B cell (primary cell): ENCODE measurements at regions not wholly inside any gene's neighbourhood (a gene's known extent, or its start where the extent isn't known, plus 50 kb on each side); places are given as distances from the start of the nearest gene placed in this dataset.
"Not testable (repeated sequence)": the region's sequence is repeated elsewhere in the genome, so short reads cannot be mapped to it uniquely, and the experiment has no call there.

ENCODE experiments used
- ATAC-seq: fragments of 200-7000 bp; cut with Tn5 transposase; one replicate; pipeline ENCODE4 v1.10.0; 2021; ENCODE audit warnings: low read depth, mild to moderate bottlenecking, moderate number of reproducible peaks, moderate library complexity
- CTCF ChIA-PET: fragments of 350-600 bp; sonication (Branson Sonifier 250); formaldehyde crosslinking; loops from one replicate; lab custom pipeline; 2021; ENCODE audit warnings: antibody characterized with exemption, inconsistent platforms; lab: Charles Lee
- POLR2A ChIA-PET: fragments of 350-600 bp; sonication (Branson Sonifier 250); formaldehyde crosslinking; loops from one replicate; lab custom pipeline; 2021; ENCODE audit warnings: antibody characterized with exemption; lab: Charles Lee
- DNase-seq: peaks from one replicate; pipeline ENCODE4 v3.0.0; 2013
- H2AFZ ChIP-seq: 2 replicates; pipeline ENCODE4 v1.6.1; 2012; ENCODE audit warnings: mild to moderate bottlenecking, low read depth, low read length; ENCODE audit not compliant: insufficient read depth, poor library complexity, severe bottlenecking
- H3K27ac ChIP-seq, 2 donors: 1 replicate in 1 of 2; 2 replicates in 1 of 2; pipeline ENCODE4 v1.5.1; 2012 to 2013; ENCODE audit warnings: low read length in 2 of 2, mild to moderate bottlenecking in 2 of 2, moderate library complexity in 1 of 2
- H3K27me3 ChIP-seq, 4 experiments: fragments of 200-600 bp in 1 of 4; sonication (generic) in 1 of 4; replicated peaks in 1 of 4; 1 replicate in 2 of 4; 2 replicates in 2 of 4; pipeline versions ENCODE4 v1.6.1 to v1.7.0; 2013 to 2016; ENCODE audit warnings: low read length in 3 of 4, mild to moderate bottlenecking in 2 of 4, mixed read lengths in 1 of 4, moderate library complexity in 1 of 4; ENCODE audit not compliant: insufficient read depth in 4 of 4, control insufficient read depth in 3 of 4; ENCODE audit errors: control extremely low read depth in 1 of 4
- H3K36me3 ChIP-seq, 2 experiments: replicated peaks in 1 of 2; 1 replicate in 1 of 2; 2 replicates in 1 of 2; pipeline versions ENCODE4 v1.6.1 to v1.7.1; 2013; ENCODE audit warnings: low read length in 1 of 2; ENCODE audit not compliant: insufficient read depth in 2 of 2, control insufficient read depth in 1 of 2; ENCODE audit errors: control extremely low read depth in 1 of 2, extremely low read depth in 1 of 2
- H3K4me1 ChIP-seq, 2 donors: fragments of 200-600 bp in 1 of 2; sonication (generic) in 1 of 2; 1 replicate in 1 of 2; 2 replicates in 1 of 2; pipeline versions ENCODE4 v1.5.1 to v1.6.1; 2013 to 2017; ENCODE audit warnings: low read length in 2 of 2; ENCODE audit not compliant: control insufficient read depth in 2 of 2, insufficient read depth in 2 of 2
- H3K4me2 ChIP-seq: replicated peaks from 2 replicates; pipeline ENCODE3; 2012; ENCODE audit warnings: mild to moderate bottlenecking, low read depth, low read length; ENCODE audit not compliant: poor library complexity, severe bottlenecking
- H3K4me3 ChIP-seq, 5 experiments: fragments of 200-600 bp in 1 of 5; sonication (generic) in 1 of 5; 1 replicate in 3 of 5; 2 replicates in 2 of 5; pipeline versions ENCODE4 v1.5.1 to v1.7.0; 2011 to 2016; ENCODE audit warnings: low read length in 4 of 5, mild to moderate bottlenecking in 4 of 5, low read depth in 2 of 5, control low read depth in 1 of 5, moderate library complexity in 1 of 5; ENCODE audit not compliant: insufficient read depth in 1 of 5; ENCODE audit errors: control extremely low read depth in 1 of 5, extremely low read depth in 1 of 5
- H3K79me2 ChIP-seq: fragments of 200-600 bp; sonication (generic); one replicate; pipeline ENCODE4 v1.6.0; 2016; ENCODE audit warnings: low read length; ENCODE audit not compliant: control insufficient read depth, insufficient read depth
- H3K9ac ChIP-seq: fragments of 200-600 bp; sonication (generic); 2 replicates; pipeline ENCODE4 v1.6.1; 2017; ENCODE audit warnings: mild to moderate bottlenecking, low read length, moderate library complexity
- H3K9me3 ChIP-seq, 3 donors: one replicate each; pipeline versions ENCODE4 v1.6.1 to v1.7.1; 2013; ENCODE audit warnings: low read length in 2 of 3; ENCODE audit not compliant: control insufficient read depth in 2 of 3, insufficient read depth in 1 of 3; ENCODE audit errors: control extremely low read depth in 1 of 3
- H4K20me1 ChIP-seq: 2 replicates; pipeline ENCODE4 v1.6.0; 2012; ENCODE audit warnings: mild to moderate bottlenecking, low read length; ENCODE audit not compliant: insufficient read depth, control insufficient read depth, poor library complexity, severe bottlenecking
- H3K27ac Mint-ChIP-seq: one replicate; pipeline ENCODE4 v1.8.0; 2021; ENCODE audit warnings: mixed read lengths
- H3K27me3 Mint-ChIP-seq: one replicate; pipeline ENCODE4 v1.8.0; 2021; ENCODE audit warnings: mixed read lengths
- H3K4me1 Mint-ChIP-seq: one replicate; pipeline ENCODE4 v1.8.0; 2021; ENCODE audit warnings: mixed read lengths
- H3K4me3 Mint-ChIP-seq: one replicate; pipeline ENCODE4 v1.8.0; 2021; ENCODE audit warnings: mixed read lengths
- H3K9me3 Mint-ChIP-seq: one replicate; pipeline ENCODE4 v1.8.0; 2022; ENCODE audit warnings: mixed read lengths; ENCODE audit not compliant: insufficient read depth
- WGBS: methylation state at CpG from one replicate; pipeline ENCODE4 v1.1.5; 2013; ENCODE audit warnings: missing lambda C conversion rate; ENCODE audit not compliant: insufficient coverage; 5-methylcytosine and 5-hydroxymethylcytosine counted together
- intact Hi-C: fragments of 100-400 bp; cut with micrococcal nuclease; formaldehyde crosslinking; loops from one replicate; pipeline ENCODE4 v1.10.0; 2022

GRCh38 chr1:41197-41596, 410.3 kb downstream of the OR4F29 start:
- intact Hi-C loops, H3K4me3 Mint-ChIP-seq, H3K27ac Mint-ChIP-seq, H4K20me1 ChIP-seq, H3K27ac ChIP-seq, H3K4me1 ChIP-seq, H3K9me3 Mint-ChIP-seq, H3K4me3 ChIP-seq, H2AFZ ChIP-seq, H3K79me2 ChIP-seq, DNase-seq, H3K27me3 Mint-ChIP-seq, H3K4me1 Mint-ChIP-seq, POLR2A ChIA-PET, H3K27me3 ChIP-seq, H3K36me3 ChIP-seq, CTCF ChIA-PET, H3K4me2 ChIP-seq, ATAC-seq, H3K9me3 ChIP-seq, H3K9ac ChIP-seq: not testable (repeated sequence)

GRCh38 chr1:29183-29582, 422.3 kb downstream of the OR4F29 start:
- H4K20me1 ChIP-seq, H3K4me3 ChIP-seq, POLR2A ChIA-PET, H2AFZ ChIP-seq, H3K9me3 Mint-ChIP-seq, H3K4me1 ChIP-seq, H3K9me3 ChIP-seq, CTCF ChIA-PET, DNase-seq, H3K36me3 ChIP-seq, H3K9ac ChIP-seq, H3K27ac ChIP-seq, intact Hi-C loops, H3K79me2 ChIP-seq, ATAC-seq, H3K27ac Mint-ChIP-seq, H3K4me2 ChIP-seq, H3K4me1 Mint-ChIP-seq, H3K27me3 Mint-ChIP-seq, H3K27me3 ChIP-seq, H3K4me3 Mint-ChIP-seq: not testable (repeated sequence)
- no CpG with 5 or more reads among the region's 52 CpGs for WGBS

- DNase-seq, H3K4me2 ChIP-seq, H3K27me3 ChIP-seq, H3K4me3 ChIP-seq, H3K36me3 ChIP-seq, CTCF ChIA-PET, H3K4me1 ChIP-seq, intact Hi-C loops, H3K79me2 ChIP-seq, H4K20me1 ChIP-seq, H3K27me3 Mint-ChIP-seq, H2AFZ ChIP-seq, H3K4me3 Mint-ChIP-seq, H3K9ac ChIP-seq, H3K9me3 ChIP-seq, POLR2A ChIA-PET, H3K9me3 Mint-ChIP-seq, H3K27ac ChIP-seq, H3K27ac Mint-ChIP-seq, ATAC-seq, H3K4me1 Mint-ChIP-seq: not testable (repeated sequence)
- no CpG with 5 or more reads among the region's 12 CpGs for WGBS
These were observed 434.2 kb downstream of the OR4F29 start for GRCh38 chr1:17298-17697.

DNA sequence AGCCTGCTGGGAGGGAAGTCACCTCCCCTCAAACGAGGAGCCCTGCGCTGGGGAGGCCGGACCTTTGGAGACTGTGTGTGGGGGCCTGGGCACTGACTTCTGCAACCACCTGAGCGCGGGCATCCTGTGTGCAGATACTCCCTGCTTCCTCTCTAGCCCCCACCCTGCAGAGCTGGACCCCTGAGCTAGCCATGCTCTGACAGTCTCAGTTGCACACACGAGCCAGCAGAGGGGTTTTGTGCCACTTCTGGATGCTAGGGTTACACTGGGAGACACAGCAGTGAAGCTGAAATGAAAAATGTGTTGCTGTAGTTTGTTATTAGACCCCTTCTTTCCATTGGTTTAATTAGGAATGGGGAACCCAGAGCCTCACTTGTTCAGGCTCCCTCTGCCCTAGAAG, 435.5 kb downstream of the OR4F29 start:
- H3K4me3 Mint-ChIP-seq, ATAC-seq, POLR2A ChIA-PET, H2AFZ ChIP-seq, H3K9me3 Mint-ChIP-seq, H3K9me3 ChIP-seq, H3K4me1 ChIP-seq, H3K27me3 ChIP-seq, intact Hi-C loops, H4K20me1 ChIP-seq, H3K27ac Mint-ChIP-seq, H3K36me3 ChIP-seq, H3K9ac ChIP-seq, CTCF ChIA-PET, H3K79me2 ChIP-seq, H3K27me3 Mint-ChIP-seq, H3K4me1 Mint-ChIP-seq, H3K27ac ChIP-seq, H3K4me2 ChIP-seq, DNase-seq, H3K4me3 ChIP-seq: not testable (repeated sequence)
- no CpG with 5 or more reads among the region's 6 CpGs for WGBS
